H1 (cell line): ENCODE measurements at regions not wholly inside any gene's neighbourhood (a gene's known extent, or its start where the extent isn't known, plus 50 kb on each side); places are given as distances from the start of the nearest gene placed in this dataset.
A peak's percentile ranks its signal among the peaks of the same experiment; 100 is the strongest.

Experiments
- BACH1 ChIP-seq: IDR thresholded peaks from 2 replicates; pipeline ENCODE4 v1.6.1; 2012; ENCODE audit warnings: low read length, improper control_type of control experiment
- BCL11A ChIP-seq, 2 experiments: IDR thresholded peaks; one replicate each; pipeline ENCODE4 v1.6.1; 2011; ENCODE audit warnings: low read depth in 2 of 2, low read length in 2 of 2, mild to moderate bottlenecking in 2 of 2
- CHD2 ChIP-seq: IDR thresholded peaks from 2 replicates; pipeline ENCODE4 v1.6.1; 2012; ENCODE audit warnings: low read length, improper control_type of control experiment
- JUND ChIP-seq: IDR thresholded peaks from 2 replicates; pipeline ENCODE4 v1.6.1; 2011; ENCODE audit warnings: mild to moderate bottlenecking, improper control_type of control experiment, low read length
- NANOG ChIP-seq: IDR thresholded peaks from 2 replicates; pipeline ENCODE4 v1.6.1; 2011; ENCODE audit warnings: low read length, low read depth, mild to moderate bottlenecking, inconsistent platforms; ENCODE audit not compliant: insufficient read depth, poor library complexity, severe bottlenecking
- POLR2A ChIP-seq, 2 experiments: IDR thresholded peaks; 1 replicate in 1 of 2; 2 replicates in 1 of 2; pipeline ENCODE4 v1.6.1; 2011; ENCODE audit warnings: low read depth in 2 of 2, low read length in 2 of 2, mild to moderate bottlenecking in 2 of 2; ENCODE audit errors: control extremely low read depth in 1 of 2
- SAP30 ChIP-seq: fragments of 300-600 bp; sonication (generic); IDR thresholded peaks from 2 replicates; pipeline ENCODE4 v1.7.1; 2012; ENCODE audit warnings: low read length, moderate library complexity, mild to moderate bottlenecking, inconsistent platforms; ENCODE audit not compliant: insufficient read depth, insufficient replicate concordance
- SIX5 ChIP-seq: IDR thresholded peaks from 2 replicates; pipeline ENCODE4 v1.6.1; 2011; ENCODE audit warnings: mild to moderate bottlenecking, low read depth, low read length
- SP2 ChIP-seq: IDR thresholded peaks from 2 replicates; pipeline ENCODE4 v1.6.1; 2012; ENCODE audit warnings: mild to moderate bottlenecking, low read length, inconsistent platforms
- SRF ChIP-seq: IDR thresholded peaks from 2 replicates; pipeline ENCODE4 v1.6.1; 2011; ENCODE audit warnings: mild to moderate bottlenecking, low read depth, low read length, moderate library complexity
- SUZ12 ChIP-seq: fragments of 200-600 bp; sonication (generic); IDR thresholded peaks from 2 replicates; pipeline ENCODE4 v1.6.1; 2012; ENCODE audit warnings: mild to moderate bottlenecking, inconsistent platforms, low read length, moderate library complexity, mixed read lengths
- YY1 ChIP-seq: IDR thresholded peaks from 2 replicates; pipeline ENCODE4 v1.6.1; 2011; ENCODE audit warnings: low read depth, mild to moderate bottlenecking, low read length

DNA sequence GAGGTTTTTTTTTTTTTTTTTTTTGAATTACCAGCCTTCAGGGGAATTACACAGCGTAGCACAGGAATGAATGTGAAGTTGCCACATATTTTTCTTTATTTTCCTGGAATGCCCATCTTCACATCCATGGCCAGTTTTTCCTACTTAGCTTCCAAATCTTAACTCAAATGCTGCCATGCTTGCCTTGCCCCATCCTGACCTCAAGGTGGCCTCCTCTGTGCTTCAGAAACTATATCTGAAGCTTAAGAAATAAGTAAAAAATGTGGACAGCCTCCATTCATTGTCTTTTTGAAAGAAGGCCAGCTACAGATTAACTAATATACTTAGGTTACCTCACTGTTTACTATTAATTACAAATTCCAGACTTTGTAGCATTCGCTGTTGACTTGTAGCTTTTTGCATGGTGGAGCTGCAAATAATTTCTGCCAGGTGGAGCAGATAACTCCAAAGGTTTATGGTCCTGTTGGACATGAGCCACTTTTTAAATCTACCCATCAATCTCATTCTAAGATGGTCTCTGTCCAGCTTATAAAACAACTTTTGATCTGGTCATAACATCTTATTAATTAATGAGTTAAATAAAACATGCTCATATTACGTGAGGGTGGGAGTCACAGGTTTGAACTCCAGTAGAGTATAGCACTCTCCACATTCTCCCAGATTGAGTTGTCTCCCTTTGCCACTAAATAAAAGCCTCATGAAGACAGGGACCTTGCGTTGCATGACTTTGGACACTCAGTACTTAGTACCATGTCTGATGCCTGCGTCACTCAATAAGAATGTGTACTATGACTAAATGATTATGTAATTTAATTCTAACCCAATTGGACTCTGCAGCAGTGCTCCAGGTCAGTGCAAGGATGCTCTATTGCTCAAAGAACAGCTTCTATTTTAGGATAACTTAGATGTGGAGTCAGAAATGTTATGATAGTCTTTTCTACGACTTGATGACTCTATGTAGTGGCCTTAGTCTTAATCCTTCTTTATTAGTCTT, 678.6 kb upstream of the CITED2 start (continued):
- TF ChIP-seq SAP30 (no peak), POLR2A (IDR thresholded peaks at IDR 0.05; ENCODE audit: control extremely low read depth in 1 of 2, low read depth in 2 of 2, low read length in 2 of 2) (no peak), SP2 (no peak), BCL11A (IDR thresholded peaks at IDR 0.05; ENCODE audit: low read depth in 2 of 2, low read length in 2 of 2) (no peak), SUZ12 (no peak), CHD2 (no peak), JUND (no peak), SIX5 (no peak), NANOG (no peak), YY1 (peak; percentile 44; the same call in 1 of the 2 replicates), BACH1 (no peak), SRF (no peak)
